ENCODE measurements at regions not wholly inside any gene's neighbourhood (a gene's known extent, or its start where the extent isn't known, plus 50 kb on each side); places are given as distances from the start of the nearest gene placed in this dataset.

- no peak for TF ChIP-seq TAF1 (IDR thresholded peaks at IDR 0.05; ENCODE audit: low read depth)
- TF ChIP-seq EGR1 (IDR thresholded peaks at IDR 0.05), result no peak
- TF ChIP-seq RAD21 (IDR thresholded peaks at IDR 0.05; ENCODE audit: low read depth), result no peak
- TF ChIP-seq MAX (IDR thresholded peaks at IDR 0.05), result no peak
- no peak for TF ChIP-seq EP300 (IDR thresholded peaks at IDR 0.05; ENCODE audit: borderline replicate concordance)
- TF ChIP-seq YY1 (IDR thresholded peaks at IDR 0.05; ENCODE audit: low read depth), result no peak
- TF ChIP-seq CREB1 (IDR thresholded peaks at IDR 0.05; ENCODE audit: low read depth), result no peak
- TF ChIP-seq TEAD4 (IDR thresholded peaks at IDR 0.05), result no peak
- no peak for TF ChIP-seq FOXM1 (IDR thresholded peaks at IDR 0.05; ENCODE audit: borderline replicate concordance, low read depth)
- TF ChIP-seq CEBPB (IDR thresholded peaks at IDR 0.05), result no peak
These were observed 67.2 kb upstream of the POLG start for GRCh38 chr15:89401631-89402517.
